ENCODE measurements at regions not wholly inside any gene's neighbourhood (a gene's known extent, or its start where the extent isn't known, plus 50 kb on each side); places are given as distances from the start of the nearest gene placed in this dataset.
"Not testable (repeated sequence)": the region's sequence is repeated elsewhere in the genome, so short reads cannot be mapped to it uniquely, and the experiment has no call there.

GRCh38 chr12:65733643-65734042 is 90.6 kb upstream of the HMGA2 start:
- not testable (repeated sequence) for DNase-seq

- no peak for DNase-seq
Measured at GRCh38 chr12:65734226-65734625, 90.1 kb upstream of the HMGA2 start.

GRCh38 chr12:65739606-65740005 is 84.7 kb upstream of the HMGA2 start:
- DNase-seq, result no peak

GRCh38 chr12:65740506-65740872 is 83.8 kb upstream of the HMGA2 start:
- DNase-seq, result no peak

- peak; percentile 92 for DNase-seq
Measured at GRCh38 chr12:65740873-65741600, 83.2 kb upstream of the HMGA2 start.

- DNase-seq, result peak; percentile 66
Measured at GRCh38 chr12:65741656-65742017, 82.6 kb upstream of the HMGA2 start.

GRCh38 chr12:65742018-65743010 is 82.0 kb upstream of the HMGA2 start:
- peak; percentile 84 for DNase-seq

GRCh38 chr12:65744236-65744840 is 79.9 kb upstream of the HMGA2 start:
- DNase-seq, result not testable (repeated sequence)

- DNase-seq, result no peak
Measured at GRCh38 chr12:65747338-65747737, 76.9 kb upstream of the HMGA2 start.

- no peak for DNase-seq
Measured at GRCh38 chr12:65748332-65748731, 76.0 kb upstream of the HMGA2 start.

- no peak for DNase-seq
Measured at GRCh38 chr12:65754290-65754689, 70.0 kb upstream of the HMGA2 start.

- DNase-seq, result no peak
Measured at GRCh38 chr12:65754744-65755595, 69.3 kb upstream of the HMGA2 start.

- DNase-seq, result no peak
Measured at GRCh38 chr12:65755596-65755978, 68.7 kb upstream of the HMGA2 start.

- DNase-seq, result no peak
Measured at GRCh38 chr12:65756267-65756666, 68.0 kb upstream of the HMGA2 start.

- no peak for DNase-seq
Measured at GRCh38 chr12:65756956-65757511, 67.2 kb upstream of the HMGA2 start.

GRCh38 chr12:65758401-65758800 is 65.9 kb upstream of the HMGA2 start:
- DNase-seq, result no peak

GRCh38 chr12:65759735-65760134 is 64.5 kb upstream of the HMGA2 start:
- no peak for DNase-seq

- DNase-seq, result peak; percentile 31
Measured at GRCh38 chr12:65761301-65761700, 63.0 kb upstream of the HMGA2 start.

- DNase-seq, result no peak
Measured at GRCh38 chr12:65764325-65764724, 60.0 kb upstream of the HMGA2 start.

GRCh38 chr12:65765436-65765813 is 58.9 kb upstream of the HMGA2 start:
- DNase-seq, result no peak

- DNase-seq, result no peak
Measured at GRCh38 chr12:65769880-65770279, 54.4 kb upstream of the HMGA2 start.
